Stimulated activated CD4-positive, alpha-beta T cell treated with anti-CD3 and anti-CD28 coated beads, Interleukin-15, amount 100 ng/mL, for 24 hours (primary cell): ENCODE measurements at regions not wholly inside any gene's neighbourhood (a gene's known extent, or its start where the extent isn't known, plus 50 kb on each side); places are given as distances from the start of the nearest gene placed in this dataset.

Experiments
- DNase-seq: peaks from one replicate; pipeline ENCODE4 v3.0.0-alpha.2; 2020

DNA sequence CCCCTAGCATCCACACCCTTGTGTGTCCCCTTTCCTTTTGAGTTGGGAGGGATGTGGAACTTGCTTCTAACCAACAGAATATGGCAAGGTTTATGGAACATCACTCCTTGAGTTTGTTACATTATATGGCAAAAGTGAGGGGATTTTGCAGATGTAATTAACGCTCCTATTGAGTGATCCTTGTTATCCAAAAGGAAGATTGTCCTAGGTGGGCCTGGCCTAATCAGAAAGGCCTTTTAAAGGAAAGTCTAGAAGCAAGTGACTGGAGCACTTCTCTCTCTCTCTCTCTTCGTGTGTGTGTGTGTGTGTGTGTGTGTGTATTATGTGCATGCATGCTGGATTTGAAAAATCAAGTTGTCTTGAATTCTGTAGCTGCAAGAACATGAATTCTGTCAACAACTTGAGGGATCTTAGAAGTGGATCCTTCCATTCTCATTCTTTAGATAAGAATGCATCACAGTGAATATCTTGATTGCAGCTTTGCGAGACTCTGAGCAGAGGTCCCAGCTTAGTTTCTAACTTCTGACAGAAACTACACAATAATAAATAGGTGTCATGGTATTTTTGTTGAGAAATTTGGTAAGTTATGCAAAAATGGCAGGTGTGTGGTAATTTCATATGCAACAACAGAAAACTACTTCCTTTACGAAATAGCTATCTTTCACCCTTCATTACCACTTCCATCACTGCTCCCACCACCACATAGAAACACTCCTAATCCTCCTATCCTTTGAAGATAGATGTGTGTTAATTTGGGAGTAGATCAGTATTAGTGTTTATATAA lies 360.9 kb upstream of the CBLB start:
- no peak for DNase-seq

DNA sequence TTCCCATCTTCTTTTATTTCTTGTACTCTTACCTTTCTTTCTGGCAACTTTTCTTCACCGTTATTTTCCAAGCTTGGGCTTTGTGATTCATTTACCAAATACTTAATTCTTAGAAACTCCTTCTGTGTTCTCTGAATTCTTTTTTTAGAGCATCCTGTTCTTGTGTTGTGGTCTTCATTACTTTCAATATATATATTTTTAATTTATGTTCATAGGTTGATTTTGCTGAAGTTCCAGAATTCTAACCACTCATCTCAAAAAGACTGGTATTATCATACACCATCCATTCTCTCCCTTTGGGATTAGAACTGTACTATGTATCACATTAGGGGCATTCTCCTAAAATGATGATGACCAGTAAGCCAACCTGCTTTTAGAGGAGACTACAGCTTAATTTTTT lies 362.3 kb upstream of the CBLB start:
- no peak for DNase-seq

DNA sequence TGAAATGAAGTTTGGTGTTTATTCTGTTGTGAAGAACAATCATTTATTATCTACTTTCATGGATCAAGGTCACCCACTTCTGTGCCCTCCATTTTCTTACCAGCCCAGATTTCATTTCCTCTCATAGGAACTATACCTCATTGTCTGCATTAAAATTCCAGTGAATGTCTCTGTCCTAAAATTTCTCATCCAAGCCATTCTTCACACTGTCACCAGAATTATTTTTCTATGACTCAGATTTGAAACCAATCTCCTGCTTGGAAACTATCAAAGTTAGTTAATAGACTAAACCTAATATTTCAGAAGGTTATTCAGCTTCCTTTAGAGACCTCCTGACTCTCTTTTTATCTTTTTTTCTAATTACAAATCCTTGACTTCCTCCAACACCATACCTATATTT lies 364.1 kb upstream of the CBLB start:
- no peak for DNase-seq

DNA sequence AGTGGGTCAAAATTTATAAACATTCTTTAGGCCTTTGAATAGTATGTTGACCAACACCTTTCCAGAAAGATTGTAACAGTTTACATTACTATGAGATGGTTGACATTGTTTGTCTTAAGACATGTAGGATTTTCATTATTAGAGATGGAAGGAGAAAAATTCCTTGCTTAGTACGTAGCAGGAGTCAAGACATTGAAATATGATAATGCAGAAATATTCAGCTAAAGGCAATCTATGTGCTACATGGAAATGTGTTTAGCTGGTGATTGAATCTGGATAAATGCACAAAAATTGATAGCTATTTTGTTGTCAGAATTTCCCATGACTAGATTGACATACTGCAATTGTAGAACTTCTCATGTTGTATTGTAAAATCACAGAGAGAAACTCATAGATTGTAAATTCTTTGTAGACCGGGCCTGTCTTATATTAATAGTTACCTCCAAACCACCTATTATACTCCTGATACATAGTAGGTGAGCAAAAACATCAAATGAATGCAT lies 370.4 kb upstream of the CBLB start:
- no peak for DNase-seq

DNA sequence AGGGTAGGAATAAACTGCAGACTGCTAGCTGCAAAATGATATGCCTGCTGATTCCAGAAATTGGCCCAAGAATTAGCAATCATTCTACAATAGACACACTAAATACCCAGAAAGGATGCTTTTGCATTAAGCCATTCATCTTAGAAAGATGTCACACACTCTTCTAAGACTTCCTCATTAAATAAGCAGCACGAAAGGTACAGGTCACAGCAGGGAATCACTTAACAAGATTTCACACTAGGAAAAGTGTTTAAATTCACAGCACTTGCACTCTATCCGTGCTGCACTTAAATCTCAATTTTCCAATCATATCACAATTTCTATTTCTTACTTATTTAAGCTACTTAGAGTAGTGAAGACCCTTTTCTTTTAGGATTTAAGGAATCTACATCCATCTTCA lies 372.8 kb upstream of the CBLB start:
- no peak for DNase-seq

DNA sequence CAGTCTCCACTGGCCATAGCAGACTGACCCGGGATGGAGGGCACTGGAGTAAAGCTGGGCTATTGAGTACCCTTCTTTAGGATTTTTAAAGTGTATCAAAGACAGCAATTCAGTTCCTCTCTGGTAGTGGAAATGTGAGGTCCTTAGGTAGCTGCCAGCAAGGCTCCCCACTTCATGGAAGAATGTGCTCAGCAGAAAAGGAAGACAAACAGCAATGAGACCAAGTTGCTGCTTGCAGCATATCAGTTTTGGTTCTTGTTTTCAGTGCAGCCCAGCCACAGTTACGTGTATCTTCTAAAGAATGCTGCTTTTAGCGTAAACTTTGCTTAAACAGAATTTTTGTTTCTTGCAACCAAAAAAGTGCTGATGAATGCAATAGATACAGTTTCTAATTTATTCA lies 374.0 kb upstream of the CBLB start:
- no peak for DNase-seq

DNA sequence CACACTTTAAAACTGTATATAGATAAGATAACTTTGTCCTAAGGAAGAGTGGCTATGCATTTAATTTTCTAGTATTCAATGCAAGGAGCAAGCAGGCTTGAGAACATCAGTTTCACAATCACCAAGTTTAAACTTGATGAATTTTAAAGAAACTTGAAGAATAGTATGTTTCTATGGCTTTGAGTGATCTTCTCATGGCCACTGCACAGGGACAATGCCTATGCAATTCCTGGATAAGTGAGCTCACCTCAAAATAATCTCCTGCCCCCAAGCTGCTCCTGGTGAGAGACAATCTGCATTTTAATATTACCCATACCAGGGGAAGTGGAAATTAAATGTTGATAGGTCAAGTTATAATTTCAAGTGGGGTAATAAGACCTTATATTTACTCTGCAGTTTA lies 376.6 kb upstream of the CBLB start:
- no peak for DNase-seq

DNA sequence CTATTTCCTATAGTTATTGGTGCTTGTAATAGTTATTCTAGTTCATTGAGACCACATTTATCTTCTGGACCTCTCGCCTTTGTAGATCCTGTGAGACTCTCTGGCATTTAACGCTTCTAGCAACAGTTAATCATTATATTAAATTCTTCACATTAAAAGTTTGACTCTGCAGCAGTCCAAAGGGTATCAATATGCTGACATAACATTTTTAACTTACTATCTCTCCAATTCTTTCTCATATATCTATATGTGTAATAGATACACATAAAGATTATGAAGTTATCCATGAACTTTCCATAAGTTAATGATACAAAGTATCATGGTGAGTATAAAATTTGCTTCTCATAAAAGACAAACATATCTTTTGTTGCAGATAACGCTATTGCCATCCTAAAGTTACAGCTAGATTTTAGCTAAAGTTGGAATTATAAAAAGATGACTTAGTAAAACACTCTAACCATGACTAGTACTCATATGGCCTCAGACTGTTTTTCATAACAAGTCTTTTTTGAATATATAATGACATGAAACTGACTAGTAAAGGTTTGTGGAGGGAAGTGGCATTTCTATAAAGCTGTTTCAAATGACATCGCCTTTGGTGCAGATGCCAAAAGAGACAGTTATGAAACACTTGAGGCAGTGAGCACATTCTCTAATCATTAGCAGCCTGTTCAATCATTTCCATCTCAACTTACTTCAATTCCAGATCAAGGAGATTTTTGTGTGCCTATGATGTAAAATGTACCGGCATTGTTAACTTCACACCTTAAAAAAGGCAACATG lies 379.3 kb upstream of the CBLB start:
- no peak for DNase-seq

DNA sequence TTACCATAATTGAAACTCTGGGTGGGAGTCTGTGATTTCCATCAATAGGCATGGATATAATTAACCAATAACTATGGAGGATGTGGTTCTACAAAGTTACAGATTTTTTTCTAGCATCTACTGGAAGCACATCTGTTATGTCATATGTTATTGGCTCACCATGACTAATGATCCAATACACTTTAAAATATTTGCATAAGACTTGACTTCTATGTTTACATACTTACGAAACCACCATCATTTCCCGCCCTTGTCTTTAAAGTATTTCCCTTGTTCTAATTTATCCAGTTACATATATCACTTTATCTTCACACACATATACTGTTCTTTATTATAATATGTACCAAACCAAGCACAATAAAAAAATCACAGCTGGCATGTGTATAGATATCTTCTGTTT lies 380.3 kb upstream of the CBLB start:
- DNase-seq, result no peak

DNA sequence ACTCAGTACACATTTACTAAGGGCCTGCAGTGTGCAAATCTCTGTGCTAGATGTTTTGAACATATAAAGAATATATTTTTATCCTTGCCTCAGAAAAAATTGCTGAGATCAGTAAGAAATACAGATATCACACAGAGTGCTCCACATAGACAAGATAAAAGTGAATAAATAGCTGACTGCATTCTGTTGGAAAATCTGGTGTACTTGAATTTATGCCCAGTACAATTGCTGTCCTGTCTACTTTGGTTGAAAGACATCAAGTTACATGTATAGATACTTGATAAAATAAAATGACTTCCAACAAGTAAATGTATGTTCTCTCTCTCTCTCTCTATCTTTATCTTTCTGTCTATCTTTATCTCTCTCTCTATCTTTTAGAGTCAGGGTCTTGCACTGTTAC lies 381.2 kb upstream of the CBLB start:
- no peak for DNase-seq

DNA sequence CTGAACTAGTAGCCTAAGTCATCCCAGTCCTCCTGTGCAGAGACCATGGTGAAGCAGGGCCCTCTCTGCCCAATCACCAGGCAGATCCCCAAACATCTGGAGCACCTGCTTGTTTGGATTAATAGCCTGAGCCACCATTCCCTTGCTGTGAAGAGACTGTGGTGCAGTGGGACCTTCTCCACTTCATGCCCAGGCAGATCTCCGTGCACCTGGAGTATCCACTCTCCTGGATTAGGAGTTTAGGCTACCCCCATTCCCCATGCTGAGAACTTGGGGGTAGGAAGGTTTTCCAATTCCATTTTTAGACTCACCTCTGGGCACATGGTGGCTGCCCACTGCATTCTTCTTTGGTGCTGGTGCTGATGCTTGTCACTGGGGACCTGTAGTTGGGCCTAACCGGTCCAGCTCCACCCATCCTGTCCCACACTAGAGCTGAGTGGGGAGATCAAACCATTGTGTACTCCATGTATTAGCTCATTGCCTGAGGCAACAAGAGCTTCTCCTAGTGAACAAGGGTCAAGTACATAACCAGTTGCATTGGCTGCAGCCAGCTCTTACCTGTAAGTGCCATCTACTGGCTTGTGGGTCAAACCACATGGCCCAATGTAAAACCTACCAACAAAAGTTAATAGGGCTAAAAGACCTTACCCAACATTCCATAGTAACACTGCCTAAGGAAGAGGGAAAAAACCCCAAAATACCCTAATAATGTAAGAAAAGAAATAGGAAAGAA lies 382.5 kb upstream of the CBLB start:
- no peak for DNase-seq

DNA sequence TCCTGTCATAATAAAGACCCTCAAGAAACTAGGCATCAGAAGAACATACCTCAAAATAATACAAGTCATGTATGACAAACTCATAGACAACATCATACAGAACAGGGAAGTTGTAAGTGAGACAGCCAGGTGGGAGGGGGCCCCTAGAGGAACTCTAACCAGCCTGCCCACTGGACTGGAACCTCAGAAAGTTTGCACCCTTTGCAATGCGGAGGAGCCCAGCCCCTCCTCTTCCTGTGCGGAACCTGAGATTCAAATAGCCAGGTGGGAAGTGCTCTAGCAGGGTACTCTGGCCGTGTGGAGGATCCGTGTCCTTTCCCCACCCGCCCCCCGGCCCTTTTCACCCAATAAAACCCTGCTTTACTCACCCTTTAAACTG lies 387.0 kb upstream of the CBLB start:
- DNase-seq, result no peak

DNA sequence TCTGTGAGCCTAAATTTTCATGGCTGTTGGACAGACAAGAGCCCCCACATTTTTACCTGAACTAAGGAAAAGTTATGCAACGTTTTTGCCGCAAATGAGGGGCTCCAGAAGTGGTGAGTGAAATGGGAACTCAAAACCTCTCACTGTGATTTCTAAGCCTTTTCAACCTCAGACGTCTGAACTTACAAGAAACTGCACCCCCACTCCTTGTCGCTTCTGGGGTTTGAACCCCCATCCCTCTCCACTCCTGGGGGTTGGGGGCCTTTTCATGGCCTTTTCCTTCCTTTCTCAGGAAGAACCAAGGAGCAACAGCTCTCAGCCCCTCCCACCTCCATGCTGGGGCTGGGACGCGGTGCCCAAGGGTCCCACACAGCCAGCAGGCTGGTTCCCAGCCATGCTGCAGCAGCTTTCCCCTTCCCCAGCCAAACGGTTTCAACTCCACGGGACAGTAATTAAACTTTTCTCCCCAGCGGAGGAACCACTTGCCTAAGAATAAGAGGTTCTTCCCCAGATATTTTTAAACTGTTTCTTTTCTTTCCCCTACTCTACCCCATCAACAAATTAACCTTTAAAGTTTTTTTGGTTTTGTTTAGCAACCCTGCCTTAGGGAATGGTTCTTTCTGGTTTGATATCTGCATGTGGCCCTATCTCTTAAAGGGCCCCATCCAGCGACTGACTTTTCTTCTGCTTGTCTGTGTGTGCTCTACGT lies 387.6 kb upstream of the CBLB start:
- DNase-seq, result no peak

DNA sequence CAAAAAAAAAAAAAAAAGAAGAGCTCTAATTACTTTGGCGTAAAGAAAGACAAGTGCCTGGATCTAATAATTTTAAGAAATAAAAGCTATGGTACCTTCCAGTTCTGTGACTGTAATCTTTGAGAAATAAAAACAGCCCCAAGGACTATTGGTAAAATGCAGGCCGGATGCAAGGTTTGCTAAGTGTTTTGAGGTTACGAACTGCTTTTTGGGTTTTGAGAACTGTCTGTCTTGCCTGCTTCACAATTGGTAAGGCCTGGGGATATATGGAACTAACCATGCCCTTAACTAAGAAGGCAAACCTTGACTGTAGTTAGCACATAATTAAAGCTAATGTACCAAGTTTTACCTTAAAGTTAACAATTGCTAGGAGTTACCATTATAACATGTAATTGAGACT lies 388.4 kb upstream of the CBLB start:
- DNase-seq, result no peak

DNA sequence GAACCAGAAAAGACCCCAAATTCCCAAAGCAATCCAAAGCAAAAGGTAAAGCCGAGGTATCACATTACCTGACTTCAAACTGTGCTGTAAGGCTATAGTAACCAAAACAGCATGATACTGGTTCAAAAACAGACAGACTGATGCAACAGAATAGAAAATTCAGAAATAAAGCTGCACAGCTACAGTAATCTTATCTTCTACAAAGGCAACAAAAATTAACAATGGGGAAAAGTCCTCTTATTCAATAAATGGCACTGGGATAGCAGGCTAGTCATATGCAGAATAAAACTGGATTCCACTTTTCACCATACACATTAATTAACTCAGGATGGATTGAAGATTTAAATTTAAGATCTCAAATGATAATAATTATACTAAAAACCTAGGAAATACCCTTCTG lies 392.6 kb upstream of the CBLB start:
- no peak for DNase-seq

DNA sequence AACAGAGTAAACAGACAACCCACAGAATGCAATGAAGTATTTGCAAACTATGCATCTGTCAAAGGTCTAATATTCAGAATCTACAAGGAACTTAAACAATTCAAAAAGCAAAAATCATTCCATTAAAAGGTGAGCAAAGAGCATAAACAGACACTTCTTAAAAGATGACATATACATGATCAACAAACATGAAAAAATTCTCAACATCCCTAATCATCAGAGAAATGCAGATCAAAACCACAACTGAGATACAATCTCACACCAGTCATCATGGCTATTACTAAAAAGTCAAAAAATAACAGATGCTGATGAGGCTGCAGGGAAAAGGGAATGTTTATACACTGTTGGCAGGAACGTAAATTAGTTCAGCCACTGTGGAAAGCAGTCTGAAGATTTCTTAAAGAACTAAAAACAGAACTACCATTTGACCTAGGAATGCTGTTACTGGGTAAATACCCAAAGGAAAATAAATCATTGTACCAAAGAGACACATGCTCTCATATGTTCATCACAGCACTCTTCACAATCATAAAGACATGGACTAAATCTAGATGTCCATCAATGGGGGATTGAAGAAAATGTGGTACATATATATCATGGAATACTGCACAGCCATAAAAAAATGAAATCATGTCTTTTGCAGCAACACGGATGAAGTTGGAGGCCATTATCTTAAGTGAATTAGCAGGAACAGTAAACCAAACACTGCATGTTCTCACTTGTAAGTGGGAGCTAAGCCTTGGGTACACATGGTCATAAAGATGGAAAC lies 393.3 kb upstream of the CBLB start:
- DNase-seq, result no peak

DNA sequence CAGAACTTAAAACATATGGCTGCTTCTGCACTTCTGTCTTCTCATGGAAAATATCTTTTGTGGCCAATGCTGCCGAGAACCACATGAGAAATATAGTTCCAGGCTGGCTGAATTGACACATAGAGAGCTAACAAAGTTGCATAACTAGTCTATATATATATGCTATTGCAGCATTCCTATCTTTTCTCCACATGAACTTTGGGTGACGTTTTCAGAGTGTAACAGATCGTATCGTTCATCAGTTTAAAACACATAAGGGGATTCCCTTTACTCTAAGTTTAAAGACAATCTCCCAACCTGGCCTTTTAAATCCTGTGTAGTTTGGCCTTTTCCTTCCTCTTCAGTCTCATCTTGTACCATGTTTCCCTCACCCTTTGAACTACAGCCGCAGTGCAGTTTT lies 394.2 kb upstream of the CBLB start:
- DNase-seq, result no peak

DNA sequence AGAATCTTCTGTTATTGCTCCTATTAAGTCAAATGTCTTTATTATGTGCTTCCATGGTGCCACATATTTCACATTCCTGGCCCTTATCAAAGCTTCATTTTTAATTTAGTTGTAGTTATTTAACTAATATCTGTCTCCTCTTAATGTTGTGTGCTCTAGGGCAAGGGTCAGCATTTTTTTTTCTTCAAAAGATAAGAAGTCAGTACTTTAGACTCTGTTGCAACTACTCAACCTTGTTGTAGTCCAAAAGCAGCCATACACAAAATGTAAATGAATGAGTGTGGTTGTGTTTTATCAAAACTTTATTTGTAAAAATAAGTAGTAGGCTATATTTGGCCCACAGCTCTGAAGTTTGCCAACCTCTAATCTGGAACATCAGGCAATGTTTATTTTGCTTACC lies 394.7 kb upstream of the CBLB start:
- DNase-seq, result no peak

DNA sequence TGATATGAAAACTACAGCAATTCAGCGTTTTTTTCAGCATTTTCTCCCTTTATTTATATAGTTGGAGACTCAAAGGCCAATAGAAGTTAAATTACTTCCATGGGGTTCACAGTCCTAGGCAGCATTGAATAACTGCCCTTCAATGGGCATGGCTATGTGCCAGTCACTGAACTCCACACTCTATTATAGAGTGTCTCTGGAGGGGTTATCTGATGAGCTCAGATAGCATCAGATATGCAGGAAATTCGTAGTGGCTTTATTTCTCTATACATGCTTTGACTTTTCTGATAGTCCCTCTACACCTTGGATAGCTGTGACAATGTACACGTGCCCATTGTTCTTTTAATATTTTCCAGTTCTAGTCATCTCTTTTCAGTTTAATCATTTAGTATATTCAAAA lies 396.9 kb upstream of the CBLB start:
- no peak for DNase-seq

DNA sequence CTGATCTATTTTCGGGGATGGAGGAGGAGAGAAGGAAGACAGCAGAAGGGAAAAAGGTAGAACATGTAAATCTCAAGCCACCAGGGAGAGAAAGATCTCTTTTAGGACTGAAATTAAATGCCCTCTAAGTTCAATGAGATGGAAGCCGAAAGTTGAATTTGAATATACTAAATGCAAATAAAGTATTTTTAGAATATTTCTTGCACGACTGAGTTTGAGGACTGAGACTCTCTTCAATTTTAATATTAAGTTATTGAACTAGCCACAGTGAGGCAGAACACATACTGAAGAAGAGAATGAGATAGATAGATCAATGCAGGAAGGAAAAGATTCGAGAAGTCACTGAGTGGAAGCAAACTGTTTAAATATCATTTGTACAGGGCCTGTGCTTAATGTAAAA lies 399.9 kb upstream of the CBLB start:
- no peak for DNase-seq

DNA sequence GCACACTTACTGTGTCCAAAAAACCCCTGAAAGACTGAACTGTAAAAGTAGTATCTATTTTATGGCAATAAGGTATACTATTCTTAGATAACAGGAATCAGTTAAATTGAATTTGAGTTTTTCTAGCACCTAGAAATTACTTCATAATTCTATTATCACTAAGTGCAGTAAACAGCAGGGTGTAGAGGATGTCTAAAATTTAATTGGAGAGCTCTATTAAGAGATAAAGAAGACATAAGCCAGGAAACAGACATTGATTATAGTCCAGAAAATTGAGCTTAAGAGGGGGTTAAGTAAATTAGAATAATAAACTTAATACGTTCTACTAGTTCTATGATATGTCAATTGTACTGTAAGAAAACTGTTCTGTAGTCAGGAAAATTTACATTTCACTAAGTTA lies 403.5 kb upstream of the CBLB start:
- DNase-seq, result no peak

DNA sequence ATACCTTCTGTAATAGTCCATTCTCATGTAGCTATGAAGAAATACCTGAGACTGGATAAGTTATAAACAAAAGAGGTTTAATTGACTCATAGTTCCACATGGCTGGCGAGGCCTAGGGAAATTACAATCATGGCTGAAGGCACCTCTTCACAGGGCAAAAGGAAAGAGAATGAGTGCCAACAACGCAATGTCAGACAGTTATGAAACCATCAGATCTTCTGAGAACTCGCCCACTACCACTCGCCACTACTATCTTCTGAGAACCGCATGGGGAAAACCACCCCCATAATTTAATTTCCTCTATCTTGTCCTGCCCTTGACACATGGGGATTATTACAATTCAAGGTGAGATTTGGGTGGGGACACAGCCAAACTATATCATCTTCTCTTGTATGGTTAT lies 406.8 kb upstream of the CBLB start:
- DNase-seq, result no peak
